ENCODE measurements at regions not wholly inside any gene's neighbourhood (a gene's known extent, or its start where the extent isn't known, plus 50 kb on each side); places are given as distances from the start of the nearest gene placed in this dataset.

GRCh38 chr14:82419933-82420332, 886.3 kb upstream of the SEL1L start:
- ATAC-seq (ENCODE audit: poor library complexity) (no peak), DNase-seq (no peak)
- no peaks in the 10 kb centered on the region for H3K36me3 ChIP-seq (ENCODE audit: insufficient read depth, low read length)
- Mint-ChIP-seq H3K4me1 (ENCODE audit: low read depth) (no peaks in the 10 kb centered on the region), H3K36me3 (ENCODE audit: low read depth) (no peaks in the 10 kb centered on the region), H3K27me3 (no peaks in the 10 kb centered on the region), H3K9me3 (peaks cover 29% of the 10 kb centered on the region), H3K27ac (no peak overlapping the region), H3K4me3 (no peak overlapping the region)
- H3K9me3 ChIP-seq (ENCODE audit: control insufficient read depth in 1 of 2, insufficient read depth in 1 of 2, low read length in 2 of 2) = peaks cover 4 to 8% of the 10 kb centered on the region in 2 experiments
- CTCF ChIA-PET = no interaction called here
- no peaks in the 10 kb centered on the region for H3K4me1 ChIP-seq (ENCODE audit: insufficient read depth, low read length)
- no peaks in the 10 kb centered on the region for H3K27me3 ChIP-seq (ENCODE audit: control insufficient read depth in 1 of 2, insufficient read depth in 2 of 2, low read length in 2 of 2)
- TF ChIP-seq CTCF (IDR thresholded peaks at IDR 0.05) = no peak
- no peak overlapping the region for H3K4me3 ChIP-seq (ENCODE audit: low read length)
- POLR2A ChIA-PET = no interaction called here
- H3K27ac ChIP-seq (ENCODE audit: low read depth in 1 of 2, low read length in 2 of 2) = no peak overlapping the region
- intact Hi-C loops (cut with DNase I, micrococcal nuclease) = no loop called here

- CTCF ChIA-PET = no interaction called here
- peaks cover 30% of the 10 kb centered on the region for H3K9me3 Mint-ChIP-seq
Measured at GRCh38 chr14:82420871-82421270, 887.2 kb upstream of the SEL1L start.

GRCh38 chr14:82421286-82421685, 887.6 kb upstream of the SEL1L start:
- DNase-seq = no peak
- no peak for TF ChIP-seq CTCF (IDR thresholded peaks at IDR 0.05)
- CTCF ChIA-PET = no interaction called here
- H3K4me1 Mint-ChIP-seq (ENCODE audit: low read depth) = no peaks in the 10 kb centered on the region
- H3K27ac Mint-ChIP-seq = no peak overlapping the region
- ATAC-seq (ENCODE audit: poor library complexity) = no peak
- peaks cover 4 to 8% of the 10 kb centered on the region in 2 experiments for H3K9me3 ChIP-seq (ENCODE audit: control insufficient read depth in 1 of 2, insufficient read depth in 1 of 2, low read length in 2 of 2)
- peaks cover 28% of the 10 kb centered on the region for H3K9me3 Mint-ChIP-seq
- no peak overlapping the region for H3K4me3 Mint-ChIP-seq
- H3K4me1 ChIP-seq (ENCODE audit: insufficient read depth, low read length) = no peaks in the 10 kb centered on the region
- no peak overlapping the region for H3K27ac ChIP-seq (ENCODE audit: low read depth in 1 of 2, low read length in 2 of 2)
- no peaks in the 10 kb centered on the region for H3K27me3 ChIP-seq (ENCODE audit: control insufficient read depth in 1 of 2, insufficient read depth in 2 of 2, low read length in 2 of 2)
- no peaks in the 10 kb centered on the region for H3K36me3 Mint-ChIP-seq (ENCODE audit: low read depth)
- intact Hi-C loops (cut with DNase I, micrococcal nuclease) = no loop called here
- no peaks in the 10 kb centered on the region for H3K27me3 Mint-ChIP-seq
- H3K36me3 ChIP-seq (ENCODE audit: insufficient read depth, low read length) = no peaks in the 10 kb centered on the region
- H3K4me3 ChIP-seq (ENCODE audit: low read length) = no peak overlapping the region
- POLR2A ChIA-PET = no interaction called here

More at GRCh38 chr14:82420871-82421270, 887.2 kb upstream of the SEL1L start:
- H3K27ac Mint-ChIP-seq = no peak overlapping the region
- no peaks in the 10 kb centered on the region for H3K27me3 ChIP-seq (ENCODE audit: control insufficient read depth in 1 of 2, insufficient read depth in 2 of 2, low read length in 2 of 2)
- no peak overlapping the region for H3K4me3 Mint-ChIP-seq
- no peak overlapping the region for H3K4me3 ChIP-seq (ENCODE audit: low read length)
- POLR2A ChIA-PET = no interaction called here
- no peaks in the 10 kb centered on the region for H3K36me3 Mint-ChIP-seq (ENCODE audit: low read depth)
- intact Hi-C loops (cut with DNase I, micrococcal nuclease) = no loop called here
- no peak for TF ChIP-seq CTCF (IDR thresholded peaks at IDR 0.05)
- no peak for DNase-seq
- no peaks in the 10 kb centered on the region for H3K4me1 ChIP-seq (ENCODE audit: insufficient read depth, low read length)
- H3K4me1 Mint-ChIP-seq (ENCODE audit: low read depth) = no peaks in the 10 kb centered on the region
- H3K9me3 ChIP-seq (ENCODE audit: control insufficient read depth in 1 of 2, insufficient read depth in 1 of 2, low read length in 2 of 2) = peaks cover 4 to 8% of the 10 kb centered on the region in 2 experiments
- ATAC-seq (ENCODE audit: poor library complexity) = no peak
- no peaks in the 10 kb centered on the region for H3K36me3 ChIP-seq (ENCODE audit: insufficient read depth, low read length)
- no peak overlapping the region for H3K27ac ChIP-seq (ENCODE audit: low read depth in 1 of 2, low read length in 2 of 2)
- no peaks in the 10 kb centered on the region for H3K27me3 Mint-ChIP-seq

Data from CD4-positive, alpha-beta T cell (primary cell).